ENCODE measurements at regions not wholly inside any gene's neighbourhood (a gene's known extent, or its start where the extent isn't known, plus 50 kb on each side); places are given as distances from the start of the nearest gene placed in this dataset.

- no peak for TF ChIP-seq EP300 (IDR thresholded peaks at IDR 0.05; ENCODE audit: borderline replicate concordance)
These were observed 79.1 kb downstream of the TRIB2 start for GRCh38 chr2:12795851-12796250.

GRCh38 chr2:12796657-12797056, 79.9 kb downstream of the TRIB2 start:
- TF ChIP-seq CEBPB (IDR thresholded peaks at IDR 0.05) (no peak), EP300 (IDR thresholded peaks at IDR 0.05; ENCODE audit: borderline replicate concordance) (no peak), FOXM1 (IDR thresholded peaks at IDR 0.05; ENCODE audit: borderline replicate concordance, low read depth) (no peak), ZBTB7A (IDR thresholded peaks at IDR 0.05; ENCODE audit: low read depth) (no peak), USF1 (IDR thresholded peaks at IDR 0.05) (no peak), NFIC (IDR thresholded peaks at IDR 0.05) (no peak), RAD21 (IDR thresholded peaks at IDR 0.05; ENCODE audit: low read depth) (no peak), CREB1 (IDR thresholded peaks at IDR 0.05; ENCODE audit: low read depth) (no peak), YY1 (IDR thresholded peaks at IDR 0.05; ENCODE audit: low read depth) (no peak), TCF12 (IDR thresholded peaks at IDR 0.05; ENCODE audit: low read depth) (no peak), EGR1 (IDR thresholded peaks at IDR 0.05) (no peak), TEAD4 (IDR thresholded peaks at IDR 0.05) (no peak), TAF1 (IDR thresholded peaks at IDR 0.05; ENCODE audit: low read depth) (no peak), MAX (IDR thresholded peaks at IDR 0.05) (no peak)
- TF ChIP-seq, protein P1, sequence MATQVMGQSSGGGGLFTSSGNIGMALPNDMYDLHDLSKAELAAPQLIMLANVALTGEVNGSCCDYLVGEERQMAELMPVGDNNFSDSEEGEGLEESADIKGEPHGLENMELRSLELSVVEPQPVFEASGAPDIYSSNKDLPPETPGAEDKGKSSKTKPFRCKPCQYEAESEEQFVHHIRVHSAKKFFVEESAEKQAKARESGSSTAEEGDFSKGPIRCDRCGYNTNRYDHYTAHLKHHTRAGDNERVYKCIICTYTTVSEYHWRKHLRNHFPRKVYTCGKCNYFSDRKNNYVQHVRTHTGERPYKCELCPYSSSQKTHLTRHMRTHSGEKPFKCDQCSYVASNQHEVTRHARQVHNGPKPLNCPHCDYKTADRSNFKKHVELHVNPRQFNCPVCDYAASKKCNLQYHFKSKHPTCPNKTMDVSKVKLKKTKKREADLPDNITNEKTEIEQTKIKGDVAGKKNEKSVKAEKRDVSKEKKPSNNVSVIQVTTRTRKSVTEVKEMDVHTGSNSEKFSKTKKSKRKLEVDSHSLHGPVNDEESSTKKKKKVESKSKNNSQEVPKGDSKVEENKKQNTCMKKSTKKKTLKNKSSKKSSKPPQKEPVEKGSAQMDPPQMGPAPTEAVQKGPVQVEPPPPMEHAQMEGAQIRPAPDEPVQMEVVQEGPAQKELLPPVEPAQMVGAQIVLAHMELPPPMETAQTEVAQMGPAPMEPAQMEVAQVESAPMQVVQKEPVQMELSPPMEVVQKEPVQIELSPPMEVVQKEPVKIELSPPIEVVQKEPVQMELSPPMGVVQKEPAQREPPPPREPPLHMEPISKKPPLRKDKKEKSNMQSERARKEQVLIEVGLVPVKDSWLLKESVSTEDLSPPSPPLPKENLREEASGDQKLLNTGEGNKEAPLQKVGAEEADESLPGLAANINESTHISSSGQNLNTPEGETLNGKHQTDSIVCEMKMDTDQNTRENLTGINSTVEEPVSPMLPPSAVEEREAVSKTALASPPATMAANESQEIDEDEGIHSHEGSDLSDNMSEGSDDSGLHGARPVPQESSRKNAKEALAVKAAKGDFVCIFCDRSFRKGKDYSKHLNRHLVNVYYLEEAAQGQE (IDR thresholded peaks at IDR 0.05; ENCODE audit: low read depth) = no peak

DNA sequence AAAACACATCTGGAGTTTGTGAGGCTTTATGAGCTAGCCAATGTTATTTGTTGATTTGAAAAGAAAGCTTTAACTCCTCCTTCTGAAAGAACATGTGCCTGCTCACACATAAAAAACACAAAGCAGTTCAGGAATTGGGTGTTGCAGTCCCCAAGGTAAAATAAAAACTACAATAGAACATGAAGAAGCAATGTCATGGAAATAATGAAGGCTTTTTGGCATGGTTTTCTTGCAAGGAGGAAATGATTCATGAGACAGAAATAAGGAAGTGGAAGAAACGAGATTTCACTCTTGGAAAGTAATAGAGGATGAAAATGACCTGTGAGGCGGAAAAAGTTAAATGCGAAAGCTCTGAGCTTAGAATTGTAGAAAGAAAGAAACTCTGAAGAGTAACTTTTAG, 81.1 kb downstream of the TRIB2 start:
- TF ChIP-seq YY1 (IDR thresholded peaks at IDR 0.05; ENCODE audit: low read depth) (no peak), USF1 (IDR thresholded peaks at IDR 0.05) (no peak), EP300 (IDR thresholded peaks at IDR 0.05; ENCODE audit: borderline replicate concordance) (no peak), ZBTB7A (IDR thresholded peaks at IDR 0.05; ENCODE audit: low read depth) (no peak), TAF1 (IDR thresholded peaks at IDR 0.05; ENCODE audit: low read depth) (no peak), RAD21 (IDR thresholded peaks at IDR 0.05; ENCODE audit: low read depth) (no peak), TCF12 (IDR thresholded peaks at IDR 0.05; ENCODE audit: low read depth) (no peak), FOXM1 (IDR thresholded peaks at IDR 0.05; ENCODE audit: borderline replicate concordance, low read depth) (no peak), CEBPB (IDR thresholded peaks at IDR 0.05) (no peak), TEAD4 (IDR thresholded peaks at IDR 0.05) (no peak), CREB1 (IDR thresholded peaks at IDR 0.05; ENCODE audit: low read depth) (no peak), NFIC (IDR thresholded peaks at IDR 0.05) (no peak), EGR1 (IDR thresholded peaks at IDR 0.05) (no peak), MAX (IDR thresholded peaks at IDR 0.05) (no peak)
- TF ChIP-seq, protein P1 (IDR thresholded peaks at IDR 0.05; ENCODE audit: low read depth) = no peak

GRCh38 chr2:12803607-12804006, 86.9 kb downstream of the TRIB2 start:
- TF ChIP-seq CREB1 (IDR thresholded peaks at IDR 0.05; ENCODE audit: low read depth) = no peak
- TF ChIP-seq TCF12 (IDR thresholded peaks at IDR 0.05; ENCODE audit: low read depth) = no peak
- TF ChIP-seq FOXM1 (IDR thresholded peaks at IDR 0.05; ENCODE audit: borderline replicate concordance, low read depth) = no peak
- no peak for TF ChIP-seq USF1 (IDR thresholded peaks at IDR 0.05)
- TF ChIP-seq MAX (IDR thresholded peaks at IDR 0.05) = no peak
- TF ChIP-seq EP300 (IDR thresholded peaks at IDR 0.05; ENCODE audit: borderline replicate concordance) = no peak
- no peak for TF ChIP-seq YY1 (IDR thresholded peaks at IDR 0.05; ENCODE audit: low read depth)
- TF ChIP-seq EGR1 (IDR thresholded peaks at IDR 0.05) = no peak
- no peak for TF ChIP-seq TEAD4 (IDR thresholded peaks at IDR 0.05)
- no peak for TF ChIP-seq NFIC (IDR thresholded peaks at IDR 0.05)
- TF ChIP-seq, protein P1 (IDR thresholded peaks at IDR 0.05; ENCODE audit: low read depth) = no peak
- TF ChIP-seq ZBTB7A (IDR thresholded peaks at IDR 0.05; ENCODE audit: low read depth) = no peak
- no peak for TF ChIP-seq RAD21 (IDR thresholded peaks at IDR 0.05; ENCODE audit: low read depth)
- no peak for TF ChIP-seq CEBPB (IDR thresholded peaks at IDR 0.05)
- no peak for TF ChIP-seq TAF1 (IDR thresholded peaks at IDR 0.05; ENCODE audit: low read depth)

All from Ishikawa (cell line).